ENCODE measurements at regions not wholly inside any gene's neighbourhood (a gene's known extent, or its start where the extent isn't known, plus 50 kb on each side); places are given as distances from the start of the nearest gene placed in this dataset.

DNA sequence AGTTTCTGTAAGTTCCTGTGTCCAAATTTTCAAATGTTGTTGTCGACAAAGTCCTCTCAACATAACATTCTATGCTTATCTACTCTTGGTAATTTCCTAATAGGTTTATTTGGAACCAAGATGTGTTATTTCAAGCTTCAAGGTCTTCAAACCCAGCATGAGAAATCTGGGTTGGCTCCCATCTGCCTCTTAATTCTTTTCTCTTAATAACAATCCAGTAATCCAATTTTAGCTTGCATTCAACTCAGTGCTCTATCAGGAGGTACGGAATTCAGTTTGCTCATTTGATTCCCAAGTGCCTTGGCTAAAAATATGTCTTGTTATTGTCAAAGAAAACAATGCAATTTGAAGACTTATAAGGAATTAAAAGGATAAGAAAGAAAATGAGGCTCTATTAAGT is 235.5 kb upstream of the MID1 start:
- FAIRE-seq (no peak), DNase-seq (ENCODE audit: low read depth) (no peak)
- TF ChIP-seq, protein P1, sequence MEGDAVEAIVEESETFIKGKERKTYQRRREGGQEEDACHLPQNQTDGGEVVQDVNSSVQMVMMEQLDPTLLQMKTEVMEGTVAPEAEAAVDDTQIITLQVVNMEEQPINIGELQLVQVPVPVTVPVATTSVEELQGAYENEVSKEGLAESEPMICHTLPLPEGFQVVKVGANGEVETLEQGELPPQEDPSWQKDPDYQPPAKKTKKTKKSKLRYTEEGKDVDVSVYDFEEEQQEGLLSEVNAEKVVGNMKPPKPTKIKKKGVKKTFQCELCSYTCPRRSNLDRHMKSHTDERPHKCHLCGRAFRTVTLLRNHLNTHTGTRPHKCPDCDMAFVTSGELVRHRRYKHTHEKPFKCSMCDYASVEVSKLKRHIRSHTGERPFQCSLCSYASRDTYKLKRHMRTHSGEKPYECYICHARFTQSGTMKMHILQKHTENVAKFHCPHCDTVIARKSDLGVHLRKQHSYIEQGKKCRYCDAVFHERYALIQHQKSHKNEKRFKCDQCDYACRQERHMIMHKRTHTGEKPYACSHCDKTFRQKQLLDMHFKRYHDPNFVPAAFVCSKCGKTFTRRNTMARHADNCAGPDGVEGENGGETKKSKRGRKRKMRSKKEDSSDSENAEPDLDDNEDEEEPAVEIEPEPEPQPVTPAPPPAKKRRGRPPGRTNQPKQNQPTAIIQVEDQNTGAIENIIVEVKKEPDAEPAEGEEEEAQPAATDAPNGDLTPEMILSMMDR (IDR thresholded peaks at IDR 0.05; ENCODE audit: insufficient read depth, low read length, severe bottlenecking): no peak
- Histone ChIP-seq H3K27me3 (ENCODE audit: control insufficient read depth, insufficient read depth, low read length) (no peaks in the 10 kb centered on the region), H3K4me3 (ENCODE audit: low read depth, low read length) (no peak overlapping the region), H3K36me3 (ENCODE audit: control insufficient read depth, insufficient read depth, low read length) (no peaks in the 10 kb centered on the region)

DNA sequence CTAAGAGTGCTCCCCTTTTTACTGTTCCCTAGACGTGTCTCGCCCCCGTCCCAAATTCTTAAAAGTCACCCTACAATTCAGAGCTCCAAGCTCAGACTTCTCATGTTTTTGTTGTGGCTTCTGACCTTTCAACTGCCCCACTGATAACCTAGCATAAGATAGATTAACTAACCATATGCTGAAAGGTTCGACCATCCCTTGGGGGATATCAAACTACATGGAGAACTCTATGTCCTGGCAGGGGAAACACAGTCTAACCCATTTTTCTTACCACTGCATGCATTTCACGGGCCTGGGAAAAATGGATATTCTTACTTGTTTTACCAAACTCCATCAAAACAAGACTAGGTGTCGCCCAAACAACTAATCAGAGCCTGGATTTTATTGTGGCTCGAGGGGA is 236.4 kb upstream of the MID1 start:
- H3K36me3 ChIP-seq (ENCODE audit: control insufficient read depth, insufficient read depth, low read length): no peaks in the 10 kb centered on the region
- DNase-seq (ENCODE audit: low read depth) (no peak), FAIRE-seq (no peak)
- TF ChIP-seq, protein P1 (IDR thresholded peaks at IDR 0.05; ENCODE audit: insufficient read depth, low read length, severe bottlenecking): no peak
- no peaks in the 10 kb centered on the region for H3K27me3 ChIP-seq (ENCODE audit: control insufficient read depth, insufficient read depth, low read length)
- H3K4me3 ChIP-seq (ENCODE audit: low read depth, low read length): no peak overlapping the region

DNA sequence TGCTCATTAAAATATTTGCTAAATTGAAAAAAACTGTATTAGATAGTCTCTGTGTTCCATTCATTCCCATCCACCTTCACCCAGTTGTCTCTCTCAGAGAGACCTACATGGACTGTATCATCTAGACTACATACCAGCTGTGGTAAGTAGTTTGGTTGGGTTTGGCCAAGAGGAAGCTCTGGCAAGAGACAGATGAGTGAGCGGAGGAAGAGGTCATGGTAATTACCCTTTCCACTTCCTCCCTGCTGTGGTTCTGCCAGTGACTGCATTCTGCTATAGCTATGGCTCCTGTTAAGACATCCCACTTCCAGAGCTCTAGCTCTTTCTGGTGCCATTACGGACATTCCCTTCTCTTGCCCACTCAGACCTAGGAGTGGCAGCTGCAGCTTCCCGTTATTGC is 239.0 kb upstream of the MID1 start:
- Histone ChIP-seq H3K4me3 (ENCODE audit: low read depth, low read length) (no peak overlapping the region), H3K36me3 (ENCODE audit: control insufficient read depth, insufficient read depth, low read length) (no peaks in the 10 kb centered on the region), H3K27me3 (ENCODE audit: control insufficient read depth, insufficient read depth, low read length) (no peaks in the 10 kb centered on the region)
- TF ChIP-seq, protein P1 (IDR thresholded peaks at IDR 0.05; ENCODE audit: insufficient read depth, low read length, severe bottlenecking): no peak
- DNase-seq (ENCODE audit: low read depth): no peak
- no peak for FAIRE-seq

DNA sequence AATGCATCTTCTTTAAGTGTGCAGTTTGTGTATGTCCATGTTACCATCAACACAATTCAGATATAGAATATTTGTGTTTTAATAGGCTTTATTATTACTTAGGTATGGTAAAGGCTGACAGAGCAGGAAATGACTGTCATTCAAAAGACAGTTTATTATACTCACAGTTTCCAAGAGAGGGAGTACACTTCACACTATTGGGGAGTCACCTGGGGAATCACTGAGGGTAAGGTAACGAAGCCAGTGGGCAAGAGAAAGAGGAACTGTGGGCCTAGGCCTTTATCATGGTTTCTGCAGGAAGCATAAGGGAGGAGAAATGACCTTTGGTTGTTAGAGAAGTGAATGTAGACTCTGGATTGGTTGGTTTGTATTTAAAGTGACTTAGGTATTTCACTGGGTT is 235.1 kb upstream of the HCCS start:
- FAIRE-seq (no peak), DNase-seq (ENCODE audit: low read depth) (no peak)

DNA sequence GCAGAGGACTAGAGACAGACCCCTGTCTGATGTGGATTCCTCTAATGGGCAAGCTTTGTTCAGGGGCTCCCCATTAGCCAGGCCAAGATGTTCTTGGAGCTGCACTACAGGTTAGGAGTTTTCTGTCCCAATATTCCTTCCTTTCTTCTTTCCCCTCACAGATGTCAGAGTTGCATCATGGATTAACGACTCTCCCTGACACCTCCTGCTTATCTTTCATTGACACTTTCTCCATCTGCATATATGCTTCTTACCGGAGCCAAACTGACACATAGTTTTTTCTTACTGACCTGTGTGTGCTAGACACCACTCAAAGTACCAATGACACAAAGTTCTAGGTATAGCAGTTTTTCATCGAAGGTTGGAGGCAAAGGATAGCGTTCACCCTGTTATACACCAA is 228.6 kb upstream of the HCCS start:
- FAIRE-seq: no peak
- Histone ChIP-seq H3K4me3 (ENCODE audit: low read depth, low read length) (no peak overlapping the region), H3K36me3 (ENCODE audit: control insufficient read depth, insufficient read depth, low read length) (no peaks in the 10 kb centered on the region), H3K27me3 (ENCODE audit: control insufficient read depth, insufficient read depth, low read length) (no peaks in the 10 kb centered on the region)
- TF ChIP-seq, protein P1 (IDR thresholded peaks at IDR 0.05; ENCODE audit: insufficient read depth, low read length, severe bottlenecking): no peak
- DNase-seq (ENCODE audit: low read depth): no peak

More for the DNA sequence above, 235.1 kb upstream of the HCCS start:
- TF ChIP-seq, protein P1 (IDR thresholded peaks at IDR 0.05; ENCODE audit: insufficient read depth, low read length, severe bottlenecking): no peak
- no peaks in the 10 kb centered on the region for H3K36me3 ChIP-seq (ENCODE audit: control insufficient read depth, insufficient read depth, low read length)
- no peaks in the 10 kb centered on the region for H3K27me3 ChIP-seq (ENCODE audit: control insufficient read depth, insufficient read depth, low read length)
- no peak overlapping the region for H3K4me3 ChIP-seq (ENCODE audit: low read depth, low read length)

DNA sequence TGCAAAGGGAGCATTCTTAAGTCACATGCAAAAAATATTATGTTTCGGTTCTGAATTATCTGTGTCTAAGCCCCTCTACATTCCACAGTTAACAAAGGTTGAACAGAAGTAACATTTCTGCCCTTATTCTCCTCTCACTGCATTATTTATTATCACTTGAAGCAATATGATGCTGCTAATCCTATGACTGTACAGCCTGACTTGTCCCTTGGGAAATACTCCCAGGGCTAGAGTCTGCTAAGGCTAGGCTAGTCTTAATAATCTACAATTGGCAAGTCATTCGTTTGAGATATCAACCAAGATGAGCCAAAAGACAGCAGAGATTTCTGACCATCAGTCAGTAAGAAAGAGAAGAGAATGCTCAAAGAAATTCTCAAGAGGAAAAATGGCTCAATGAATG is 226.9 kb upstream of the HCCS start:
- no peak for FAIRE-seq
- Histone ChIP-seq H3K36me3 (ENCODE audit: control insufficient read depth, insufficient read depth, low read length) (no peaks in the 10 kb centered on the region), H3K27me3 (ENCODE audit: control insufficient read depth, insufficient read depth, low read length) (no peaks in the 10 kb centered on the region), H3K4me3 (ENCODE audit: low read depth, low read length) (no peak overlapping the region)
- TF ChIP-seq, protein P1 (IDR thresholded peaks at IDR 0.05; ENCODE audit: insufficient read depth, low read length, severe bottlenecking): no peak
- no peak for DNase-seq (ENCODE audit: low read depth)

Measured in bronchial epithelial cell (primary cell).